ENCODE measurements at regions not wholly inside any gene's neighbourhood (a gene's known extent, or its start where the extent isn't known, plus 50 kb on each side); places are given as distances from the start of the nearest gene placed in this dataset.

DNA sequence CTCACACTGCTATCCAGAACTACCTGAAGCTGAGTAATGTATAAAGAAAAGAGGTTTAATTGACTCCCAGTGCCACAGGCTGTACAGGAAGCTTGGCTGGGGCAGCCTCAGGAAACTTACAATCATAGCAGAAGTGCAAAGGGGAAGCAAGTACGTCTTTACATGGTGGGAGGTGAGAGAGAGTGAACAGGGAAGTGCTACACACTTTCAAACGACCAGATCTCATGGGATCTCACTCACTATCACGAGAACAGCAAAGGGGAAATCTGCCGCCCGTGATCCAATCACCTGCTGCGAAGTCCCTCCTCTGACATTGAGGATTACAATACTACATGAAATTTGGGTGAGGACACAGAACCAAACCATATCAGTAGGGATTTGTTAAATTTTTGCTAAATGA, 150.4 kb upstream of the NXPH2 start:
- TF ChIP-seq, protein P1, sequence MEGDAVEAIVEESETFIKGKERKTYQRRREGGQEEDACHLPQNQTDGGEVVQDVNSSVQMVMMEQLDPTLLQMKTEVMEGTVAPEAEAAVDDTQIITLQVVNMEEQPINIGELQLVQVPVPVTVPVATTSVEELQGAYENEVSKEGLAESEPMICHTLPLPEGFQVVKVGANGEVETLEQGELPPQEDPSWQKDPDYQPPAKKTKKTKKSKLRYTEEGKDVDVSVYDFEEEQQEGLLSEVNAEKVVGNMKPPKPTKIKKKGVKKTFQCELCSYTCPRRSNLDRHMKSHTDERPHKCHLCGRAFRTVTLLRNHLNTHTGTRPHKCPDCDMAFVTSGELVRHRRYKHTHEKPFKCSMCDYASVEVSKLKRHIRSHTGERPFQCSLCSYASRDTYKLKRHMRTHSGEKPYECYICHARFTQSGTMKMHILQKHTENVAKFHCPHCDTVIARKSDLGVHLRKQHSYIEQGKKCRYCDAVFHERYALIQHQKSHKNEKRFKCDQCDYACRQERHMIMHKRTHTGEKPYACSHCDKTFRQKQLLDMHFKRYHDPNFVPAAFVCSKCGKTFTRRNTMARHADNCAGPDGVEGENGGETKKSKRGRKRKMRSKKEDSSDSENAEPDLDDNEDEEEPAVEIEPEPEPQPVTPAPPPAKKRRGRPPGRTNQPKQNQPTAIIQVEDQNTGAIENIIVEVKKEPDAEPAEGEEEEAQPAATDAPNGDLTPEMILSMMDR (IDR thresholded peaks at IDR 0.05): no peak
- TF ChIP-seq POLR2A (IDR thresholded peaks at IDR 0.05) (no peak), EP300 (IDR thresholded peaks at IDR 0.05) (no peak)
